ENCODE measurements at regions not wholly inside any gene's neighbourhood (a gene's known extent, or its start where the extent isn't known, plus 50 kb on each side); places are given as distances from the start of the nearest gene placed in this dataset.

- TF ChIP-seq CTCF (IDR thresholded peaks at IDR 0.05 in 4 of 5, conservative IDR thresholded peaks at IDR 0.05 in 1 of 5) (no peak), POLR2A (IDR thresholded peaks at IDR 0.05) (no peak)
These were observed 207.3 kb downstream of the NRIP1 start for GRCh38 chr21:14857529-14857928.
